GM12891 (cell line): ENCODE measurements at regions not wholly inside any gene's neighbourhood (a gene's known extent, or its start where the extent isn't known, plus 50 kb on each side); places are given as distances from the start of the nearest gene placed in this dataset.

Source experiments
- DNase-seq: peaks from one replicate; pipeline ENCODE4 v3.0.0; 2011; ENCODE audit warnings: low spot score; ENCODE audit not compliant: insufficient read length
- FAIRE-seq: peaks from 2 replicates; lab custom pipeline; 2011; peaks lifted over from hg19 to GRCh38; lab: Jason Lieb, UNC
- PAX5 ChIP-seq: IDR thresholded peaks from 2 replicates; pipeline ENCODE4 v1.6.1; 2011; ENCODE audit warnings: low read length, moderate library complexity, mild to moderate bottlenecking; ENCODE audit not compliant: insufficient read depth, severe bottlenecking
- POLR2A ChIP-seq: IDR thresholded peaks from 2 replicates; pipeline ENCODE4 v1.6.1; 2011; ENCODE audit warnings: low read depth, low read length, control low read depth
- POLR2AphosphoS5 ChIP-seq: IDR thresholded peaks from 2 replicates; pipeline ENCODE4 v1.6.1; 2011; ENCODE audit warnings: low read depth, low read length, control low read depth
- POU2F2 ChIP-seq: IDR thresholded peaks from 2 replicates; pipeline ENCODE4 v1.6.1; 2011; ENCODE audit warnings: low read depth, mild to moderate bottlenecking, control low read depth, low read length, moderate library complexity
- SPI1 ChIP-seq: IDR thresholded peaks from 2 replicates; pipeline ENCODE4 v1.6.1; 2011; ENCODE audit warnings: low read depth, low read length, control low read depth
- TAF1 ChIP-seq: IDR thresholded peaks from 2 replicates; pipeline ENCODE4 v1.6.1; 2011; ENCODE audit warnings: low read depth, low read length, control low read depth

DNA sequence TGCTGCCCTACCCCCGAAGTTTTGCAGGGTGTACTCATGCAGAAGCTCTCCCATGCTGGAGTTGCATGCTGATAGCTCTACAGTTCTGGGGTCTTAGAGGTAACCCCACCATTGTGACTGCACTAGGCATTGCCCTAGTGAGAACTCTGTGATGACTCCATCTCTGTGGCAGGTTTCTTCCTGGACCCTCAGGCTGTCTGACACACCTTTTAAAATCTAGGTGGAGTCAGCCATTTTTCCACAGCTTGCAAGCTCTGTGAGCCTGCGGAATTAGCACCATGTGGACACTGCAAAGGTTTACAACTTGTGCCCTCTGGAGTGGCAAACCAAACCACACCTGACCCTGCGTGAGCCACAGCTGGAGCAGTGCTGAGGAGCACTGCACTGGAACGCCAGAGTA, 636.2 kb upstream of the SPRY2 start:
- FAIRE-seq, result no peak
- no peak for TF ChIP-seq SPI1
- TF ChIP-seq POU2F2, result no peak
- no peak for TF ChIP-seq POLR2A
- no peak for TF ChIP-seq TAF1
- TF ChIP-seq PAX5, result no peak
- TF ChIP-seq POLR2AphosphoS5, result no peak
- DNase-seq, result no peak

DNA sequence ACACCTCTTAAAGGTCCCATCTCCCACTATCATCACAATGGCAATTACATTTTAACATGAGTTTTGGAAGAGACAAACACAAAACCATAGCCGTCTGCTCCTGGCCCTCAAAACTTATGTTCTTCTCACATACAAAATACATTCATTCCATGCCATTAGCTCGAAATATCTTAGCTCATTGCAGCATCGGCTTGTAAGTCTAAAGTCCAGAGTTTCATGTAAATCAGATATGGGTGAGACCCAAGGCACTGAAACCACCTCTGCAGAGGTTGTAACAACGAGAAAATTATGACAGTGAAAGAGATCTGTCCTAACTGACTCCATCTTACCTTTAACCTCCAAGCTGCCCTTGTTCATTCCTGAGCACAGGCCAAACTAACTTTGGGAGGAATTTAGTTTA, 635.0 kb upstream of the SPRY2 start:
- DNase-seq (no peak), FAIRE-seq (no peak)
- TF ChIP-seq POU2F2, result no peak

GRCh38 chr13:80973721-80974120, 632.8 kb upstream of the SPRY2 start:
- DNase-seq (no peak), FAIRE-seq (no peak)
- TF ChIP-seq POLR2A, result no peak
- TF ChIP-seq POU2F2, result no peak
- no peak for TF ChIP-seq POLR2AphosphoS5

DNA sequence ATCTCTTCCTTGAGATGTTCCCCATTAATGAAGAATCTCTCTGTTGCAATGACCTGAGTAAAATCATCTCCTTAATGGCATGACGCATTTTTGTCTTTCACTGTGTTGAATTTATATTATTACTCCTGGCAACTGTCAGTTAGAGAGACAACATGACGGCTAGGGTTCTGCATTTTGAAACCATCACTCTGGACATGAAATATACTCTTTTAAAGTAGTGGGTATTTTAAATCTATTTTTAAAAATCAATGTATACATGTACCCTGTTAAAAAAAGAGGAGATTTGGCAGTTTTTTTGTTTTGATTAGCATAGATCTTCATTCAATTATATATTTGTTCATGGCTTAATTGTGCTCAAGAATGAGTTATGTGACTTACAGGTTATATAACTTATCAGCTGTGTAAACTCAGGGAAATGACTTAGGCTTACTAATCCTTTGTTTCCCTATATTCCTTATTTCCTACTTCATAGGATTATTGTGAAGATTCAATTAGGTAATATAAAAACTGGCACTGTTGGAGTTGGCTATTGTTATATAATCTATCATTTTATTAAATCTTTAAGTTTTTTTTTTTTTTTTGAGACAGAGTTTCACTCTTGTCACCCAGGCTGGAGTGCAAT, 632.0 kb upstream of the SPRY2 start:
- DNase-seq (no peak), FAIRE-seq (no peak)
- no peak for TF ChIP-seq SPI1

DNA sequence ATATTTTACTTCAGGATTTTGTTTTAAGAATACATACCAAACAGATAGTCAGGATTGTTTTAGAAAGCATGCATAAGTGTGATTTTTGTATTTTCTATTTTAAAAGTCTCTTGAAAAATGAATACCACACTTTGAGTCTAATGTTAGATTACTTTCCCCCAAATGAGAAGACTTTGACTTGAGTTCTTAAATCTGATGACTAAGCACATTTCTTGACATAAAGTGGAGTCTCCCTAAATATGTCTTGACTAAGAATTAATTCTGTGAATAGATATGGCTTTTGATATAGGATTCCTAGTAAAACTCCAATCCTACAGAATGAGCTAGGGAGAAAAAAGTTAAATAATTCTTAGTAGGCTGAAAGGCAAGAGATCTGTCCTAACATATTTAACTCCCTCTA, 624.2 kb upstream of the SPRY2 start:
- FAIRE-seq (no peak), DNase-seq (no peak)
- no peak for TF ChIP-seq POU2F2
- TF ChIP-seq PAX5, result no peak
- TF ChIP-seq SPI1, result no peak
- TF ChIP-seq TAF1, result no peak
- TF ChIP-seq POLR2A, result no peak
- TF ChIP-seq POLR2AphosphoS5, result no peak

- DNase-seq, result no peak
- no peak for FAIRE-seq
- TF ChIP-seq SPI1, result no peak
Observed at GRCh38 chr13:80962855-80963254, 621.9 kb upstream of the SPRY2 start.

DNA sequence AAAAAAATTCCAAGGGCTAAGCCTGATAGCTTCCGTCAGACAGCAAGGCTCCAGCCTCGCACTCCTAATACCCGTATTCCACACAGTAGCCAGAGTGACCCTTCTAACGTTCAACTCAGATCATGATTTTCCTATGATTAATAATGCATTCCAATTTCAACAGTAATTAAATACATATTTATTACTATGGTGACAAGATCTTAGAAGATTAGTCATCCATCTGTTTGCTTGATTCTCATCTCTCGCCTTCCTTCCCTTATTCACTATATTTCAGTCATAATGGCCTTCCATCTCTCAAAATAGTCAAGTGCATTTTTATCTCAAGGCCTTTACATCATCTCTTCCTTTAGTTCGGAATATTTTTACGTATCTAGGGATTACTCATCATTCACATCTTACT, 621.2 kb upstream of the SPRY2 start:
- TF ChIP-seq POLR2A (no peak), POU2F2 (no peak)
- no peak for FAIRE-seq
- DNase-seq, result no peak

DNA sequence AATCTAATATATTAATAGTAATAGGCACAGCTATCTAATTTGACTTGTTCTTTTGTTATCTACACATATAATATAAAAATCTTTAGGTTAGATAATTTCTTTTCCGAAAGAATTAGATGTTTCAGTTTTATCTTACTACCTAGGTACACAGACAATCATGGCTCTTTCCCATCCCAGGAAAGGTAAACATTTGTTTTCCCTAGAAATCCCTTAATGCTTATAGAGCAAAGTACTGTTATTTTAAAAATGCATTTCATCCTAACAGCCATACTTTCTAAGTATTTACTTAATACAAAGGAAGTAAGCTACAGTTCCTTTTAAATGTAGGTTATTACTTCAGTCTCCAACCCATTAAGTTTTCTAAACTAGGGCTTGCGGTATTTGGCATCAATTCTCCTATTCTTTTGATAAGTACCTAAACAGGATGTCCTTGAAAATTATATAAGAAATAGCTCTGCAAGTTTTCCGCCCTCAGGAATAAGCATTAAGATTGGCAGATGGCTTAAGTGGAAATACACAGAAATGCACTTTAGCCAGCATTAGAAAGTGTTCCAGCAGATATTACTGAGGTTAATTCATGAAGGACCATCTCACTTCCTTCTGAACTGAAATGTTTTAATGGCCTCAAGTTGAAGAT, 616.2 kb upstream of the SPRY2 start:
- FAIRE-seq (no peak), DNase-seq (no peak)
- TF ChIP-seq PAX5 (no peak), POLR2A (no peak), SPI1 (no peak), TAF1 (no peak), POLR2AphosphoS5 (no peak), POU2F2 (no peak)

DNA sequence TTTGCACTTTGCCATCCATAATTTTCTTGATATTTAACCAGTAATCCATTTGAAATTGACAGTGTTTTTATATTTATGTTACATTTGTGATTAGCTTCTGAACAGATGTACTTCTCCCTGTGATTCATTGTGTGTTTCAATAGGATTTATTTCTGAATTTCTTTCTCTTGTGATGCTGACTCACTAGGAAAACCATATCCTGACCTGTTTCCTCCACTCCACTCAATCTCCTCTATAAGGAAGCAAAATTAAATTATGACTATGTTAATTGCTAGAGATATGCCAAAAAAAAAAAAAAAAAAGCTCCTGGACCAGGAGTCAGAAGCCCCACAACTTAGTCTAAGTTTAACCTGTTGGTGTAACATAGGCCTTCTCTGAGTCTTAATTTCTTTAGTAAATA, 614.6 kb upstream of the SPRY2 start:
- DNase-seq (no peak), FAIRE-seq (no peak)
- TF ChIP-seq POLR2A, result no peak
- no peak for TF ChIP-seq TAF1
- no peak for TF ChIP-seq POU2F2
- TF ChIP-seq SPI1, result no peak
- no peak for TF ChIP-seq PAX5
- no peak for TF ChIP-seq POLR2AphosphoS5

DNA sequence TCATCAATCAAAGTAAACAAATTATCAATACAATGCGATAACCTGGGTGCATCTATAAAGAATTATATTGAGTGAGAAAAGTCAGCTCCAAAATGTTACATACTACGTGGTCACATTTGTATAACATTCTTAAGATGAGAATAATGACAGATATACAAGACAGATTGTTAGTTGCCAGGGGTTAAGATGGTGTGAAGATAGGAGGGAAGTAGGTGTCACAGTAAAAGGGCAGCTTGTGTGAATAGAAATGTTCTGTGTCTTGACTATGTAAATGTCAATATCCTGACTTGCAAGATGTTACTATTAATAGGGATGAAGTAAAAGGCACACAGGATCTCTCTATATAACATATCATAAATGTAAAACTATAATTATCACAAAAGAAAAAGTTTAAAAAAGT, 611.2 kb upstream of the SPRY2 start:
- no peak for FAIRE-seq
- TF ChIP-seq POLR2AphosphoS5, result no peak
- TF ChIP-seq POU2F2, result no peak
- no peak for TF ChIP-seq SPI1
- no peak for TF ChIP-seq PAX5
- no peak for TF ChIP-seq TAF1
- no peak for TF ChIP-seq POLR2A
- DNase-seq, result no peak

- FAIRE-seq (no peak), DNase-seq (no peak)
- TF ChIP-seq POU2F2, result no peak
Observed at GRCh38 chr13:80946008-80946802, 605.3 kb upstream of the SPRY2 start.
